Mucosa of rectum (tissue), 2 donors: ENCODE measurements at regions not wholly inside any gene's neighbourhood (a gene's known extent, or its start where the extent isn't known, plus 50 kb on each side); places are given as distances from the start of the nearest gene placed in this dataset.
"Not testable (repeated sequence)": the region's sequence is repeated elsewhere in the genome, so short reads cannot be mapped to it uniquely, and the experiment has no call there.

Source experiments
- H3K27ac ChIP-seq, 2 donors: one replicate each; pipeline ENCODE4 v1.7.0; 2013; ENCODE audit warnings: inconsistent platforms in 2 of 2, low read depth in 2 of 2, low read length in 2 of 2
- H3K27me3 ChIP-seq, 2 donors: one replicate each; pipeline ENCODE4 v1.7.0; 2013; ENCODE audit warnings: low read length in 2 of 2; ENCODE audit not compliant: control insufficient read depth in 2 of 2, insufficient read depth in 2 of 2
- H3K36me3 ChIP-seq, 2 donors: one replicate each; pipeline ENCODE4 v1.7.0; 2013; ENCODE audit warnings: low read length in 2 of 2; ENCODE audit not compliant: control insufficient read depth in 2 of 2, insufficient read depth in 2 of 2
- H3K4me1 ChIP-seq, 2 donors: one replicate each; pipeline ENCODE4 v1.7.0; 2013; ENCODE audit warnings: low read length in 2 of 2, mild to moderate bottlenecking in 1 of 2; ENCODE audit not compliant: control insufficient read depth in 2 of 2, insufficient read depth in 2 of 2
- H3K4me3 ChIP-seq, 2 donors: one replicate each; pipeline ENCODE4 v1.7.0; 2013; ENCODE audit warnings: low read length in 2 of 2
- H3K9ac ChIP-seq, 2 donors: one replicate each; pipeline ENCODE4 v1.7.0; 2013; ENCODE audit warnings: low read length in 2 of 2, low read depth in 1 of 2, mild to moderate bottlenecking in 1 of 2
- H3K9me3 ChIP-seq, 2 donors: one replicate each; pipeline ENCODE4 v1.7.0; 2013; ENCODE audit warnings: low read length in 2 of 2; ENCODE audit not compliant: control insufficient read depth in 2 of 2
- donor health status: healthy.
- donor health status: Normal muscosa, but diverticular disease.

GRCh38 chr2:110264076-110264681 is 51.8 kb upstream of the MTLN start:
- not testable (repeated sequence) for H3K4me3 ChIP-seq, H3K27ac ChIP-seq, H3K36me3 ChIP-seq, H3K9me3 ChIP-seq, H3K9ac ChIP-seq, H3K4me1 ChIP-seq, H3K27me3 ChIP-seq

DNA sequence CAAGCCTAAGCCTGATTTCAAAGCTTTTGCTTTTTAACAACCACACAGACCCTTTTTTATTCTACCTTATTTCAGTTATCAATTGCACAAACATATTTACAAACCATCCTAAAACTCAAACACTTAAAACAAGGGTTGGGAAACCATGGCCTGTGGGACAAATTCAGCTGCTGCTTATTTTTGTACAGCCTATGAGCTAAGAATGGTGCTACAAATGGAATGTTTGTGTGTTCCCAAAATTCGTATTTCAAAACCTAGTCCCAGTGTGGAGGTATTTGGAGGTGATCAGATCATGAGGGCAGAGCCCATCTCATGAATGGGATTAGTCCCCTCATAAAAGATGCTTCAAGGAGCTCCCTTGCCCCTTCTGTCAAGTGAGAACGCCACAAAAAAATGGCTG is 51.1 kb upstream of the MTLN start:
- H3K9ac ChIP-seq, H3K4me3 ChIP-seq, H3K9me3 ChIP-seq, H3K27me3 ChIP-seq, H3K36me3 ChIP-seq, H3K4me1 ChIP-seq, H3K27ac ChIP-seq: not testable (repeated sequence)
